ENCODE measurements at regions not wholly inside any gene's neighbourhood (a gene's known extent, or its start where the extent isn't known, plus 50 kb on each side); places are given as distances from the start of the nearest gene placed in this dataset.

DNA sequence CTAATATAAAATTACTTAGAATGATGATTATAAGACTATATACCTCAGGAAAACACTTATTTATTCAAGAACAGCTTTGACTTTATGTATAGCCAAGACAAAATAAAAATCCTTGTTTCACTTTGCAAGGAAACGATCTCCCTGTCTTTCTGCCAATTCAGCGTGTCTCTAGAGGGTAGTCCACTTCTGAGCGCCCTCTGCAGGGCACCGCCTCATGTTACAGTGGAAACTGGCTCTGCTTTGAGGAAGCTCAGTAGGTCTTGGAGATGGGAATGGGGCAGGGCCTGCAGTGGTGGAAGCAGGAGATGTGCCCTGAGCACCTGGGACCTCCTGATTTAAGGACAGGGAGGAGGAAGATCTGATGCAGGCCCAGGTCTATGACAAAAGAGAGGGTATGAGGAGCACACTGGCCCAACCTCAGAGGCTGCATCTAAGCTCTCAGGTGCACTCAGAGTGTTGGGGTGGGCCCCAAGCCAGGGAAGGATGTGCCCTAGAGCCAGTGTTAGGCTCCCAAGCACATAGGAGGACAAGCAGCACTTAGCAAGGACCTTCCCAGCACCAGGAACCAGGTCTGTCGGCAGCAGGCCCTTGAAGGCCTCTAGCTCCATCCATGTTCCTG lies 481.0 kb downstream of the TNS3 start:
- Histone ChIP-seq H3K4me3 (no peak overlapping the region), H3K27ac (no peak overlapping the region)
- DNase-seq (ENCODE audit: low spot score): no peak
- TF ChIP-seq, protein P1, sequence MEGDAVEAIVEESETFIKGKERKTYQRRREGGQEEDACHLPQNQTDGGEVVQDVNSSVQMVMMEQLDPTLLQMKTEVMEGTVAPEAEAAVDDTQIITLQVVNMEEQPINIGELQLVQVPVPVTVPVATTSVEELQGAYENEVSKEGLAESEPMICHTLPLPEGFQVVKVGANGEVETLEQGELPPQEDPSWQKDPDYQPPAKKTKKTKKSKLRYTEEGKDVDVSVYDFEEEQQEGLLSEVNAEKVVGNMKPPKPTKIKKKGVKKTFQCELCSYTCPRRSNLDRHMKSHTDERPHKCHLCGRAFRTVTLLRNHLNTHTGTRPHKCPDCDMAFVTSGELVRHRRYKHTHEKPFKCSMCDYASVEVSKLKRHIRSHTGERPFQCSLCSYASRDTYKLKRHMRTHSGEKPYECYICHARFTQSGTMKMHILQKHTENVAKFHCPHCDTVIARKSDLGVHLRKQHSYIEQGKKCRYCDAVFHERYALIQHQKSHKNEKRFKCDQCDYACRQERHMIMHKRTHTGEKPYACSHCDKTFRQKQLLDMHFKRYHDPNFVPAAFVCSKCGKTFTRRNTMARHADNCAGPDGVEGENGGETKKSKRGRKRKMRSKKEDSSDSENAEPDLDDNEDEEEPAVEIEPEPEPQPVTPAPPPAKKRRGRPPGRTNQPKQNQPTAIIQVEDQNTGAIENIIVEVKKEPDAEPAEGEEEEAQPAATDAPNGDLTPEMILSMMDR (IDR thresholded peaks at IDR 0.05): no peak

DNA sequence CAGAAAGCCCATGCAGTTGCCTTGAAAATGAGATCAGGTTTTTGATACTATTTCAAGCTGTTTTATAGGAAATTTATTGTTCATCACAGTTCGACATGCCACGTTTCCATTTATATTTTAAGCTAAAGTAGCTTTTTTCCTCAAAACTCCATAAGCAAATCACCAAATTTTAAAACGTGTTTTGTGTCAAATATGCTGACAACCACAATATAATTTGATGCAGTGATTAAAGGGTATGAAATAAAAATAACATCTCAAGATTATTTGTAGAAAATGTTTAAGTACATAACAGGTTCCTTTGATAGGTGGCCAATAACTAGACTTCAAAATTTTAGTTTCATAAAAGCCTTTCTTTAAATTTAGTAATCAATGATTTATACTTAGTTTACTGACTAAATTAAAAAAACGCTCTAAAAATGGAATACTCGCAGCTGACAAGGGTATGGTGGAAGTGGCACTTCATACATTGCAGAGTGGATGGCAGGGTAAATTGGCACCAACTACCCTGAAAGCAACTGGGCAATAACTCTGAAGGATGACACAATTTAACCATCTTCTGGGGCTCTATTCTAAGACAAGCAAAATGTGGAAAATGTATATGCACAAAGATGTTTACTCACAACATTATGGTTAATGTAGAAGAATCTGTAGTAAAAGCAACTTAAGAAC lies 481.6 kb downstream of the TNS3 start:
- no peak overlapping the region for H3K4me3 ChIP-seq
- no peak for DNase-seq (ENCODE audit: low spot score)
- no peak overlapping the region for H3K27ac ChIP-seq
- TF ChIP-seq, protein P1 (IDR thresholded peaks at IDR 0.05): no peak

DNA sequence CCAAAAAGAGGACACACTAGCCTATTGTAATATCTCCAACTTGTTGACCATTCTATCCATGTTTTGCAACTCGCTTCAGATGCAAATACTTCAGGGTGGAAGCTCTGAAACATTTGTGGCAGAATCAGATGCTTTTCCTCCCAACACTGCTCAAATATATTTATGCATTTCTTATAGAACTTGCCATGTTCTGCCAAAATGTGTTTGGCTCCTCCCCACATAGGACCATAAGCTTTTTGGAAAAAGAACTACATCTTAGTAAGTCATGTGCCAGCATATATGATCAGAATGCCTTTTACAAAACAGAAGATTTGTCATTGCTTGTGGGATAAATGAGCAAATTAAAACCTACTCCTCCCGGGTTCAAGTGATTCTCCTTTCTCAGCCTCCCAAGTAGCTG lies 484.5 kb downstream of the TNS3 start:
- H3K27ac ChIP-seq: no peak overlapping the region
- no peak for DNase-seq (ENCODE audit: low spot score)

DNA sequence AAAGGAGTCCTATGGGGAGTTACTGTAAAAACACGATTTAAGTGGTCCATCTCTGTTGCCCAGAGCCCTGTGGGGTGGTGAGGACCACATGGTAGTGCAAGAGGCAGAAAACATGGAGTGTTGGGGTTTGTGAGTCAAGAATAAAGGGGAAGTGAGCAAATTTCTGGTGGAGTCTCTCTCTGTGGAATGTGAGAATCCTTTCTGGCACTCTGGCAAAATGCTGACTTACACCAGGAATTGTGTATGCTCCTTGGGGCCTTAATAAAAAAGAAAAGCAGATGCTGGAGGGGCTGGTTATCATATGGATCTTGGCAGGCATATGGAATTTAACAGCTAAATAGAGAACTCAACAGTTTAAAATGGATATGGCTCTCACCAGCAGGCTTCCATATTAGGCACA lies 486.0 kb downstream of the TNS3 start:
- DNase-seq (ENCODE audit: low spot score): no peak
- Histone ChIP-seq H3K27ac (no peak overlapping the region), H3K4me3 (no peak overlapping the region)
- TF ChIP-seq, protein P1 (IDR thresholded peaks at IDR 0.05): no peak

More for the DNA sequence above, 484.5 kb downstream of the TNS3 start:
- no peak overlapping the region for H3K4me3 ChIP-seq
- TF ChIP-seq, protein P1 (IDR thresholded peaks at IDR 0.05): no peak

GRCh38 chr7:47094462-47094861 lies 487.4 kb downstream of the TNS3 start:
- TF ChIP-seq, protein P1 (IDR thresholded peaks at IDR 0.05): no peak
- no peak overlapping the region for H3K27ac ChIP-seq

GRCh38 chr7:47093320-47094234 lies 488.3 kb downstream of the TNS3 start:
- Histone ChIP-seq H3K27ac (no peak overlapping the region), H3K4me3 (no peak overlapping the region)
- DNase-seq (ENCODE audit: low spot score): no peak
- TF ChIP-seq, protein P1 (IDR thresholded peaks at IDR 0.05): no peak

More at GRCh38 chr7:47094462-47094861, 487.4 kb downstream of the TNS3 start:
- H3K4me3 ChIP-seq: no peak overlapping the region
- DNase-seq (ENCODE audit: low spot score): no peak
